MM.1S (cell line): ENCODE measurements at regions not wholly inside any gene's neighbourhood (a gene's known extent, or its start where the extent isn't known, plus 50 kb on each side); places are given as distances from the start of the nearest gene placed in this dataset.

ENCODE experiments used
- DNase-seq: peaks from one replicate; pipeline ENCODE4 v3.0.0-alpha.2; 2015
- H2AFZ ChIP-seq: fragments of 300-600 bp; sonication (generic); 2 replicates; pipeline ENCODE4 v1.6.0; 2016; ENCODE audit warnings: antibody characterized with exemption, low read length
- H3F3A ChIP-seq: fragments of 300-600 bp; sonication (generic); 2 replicates; pipeline ENCODE4 v1.6.1; 2016; ENCODE audit warnings: mild to moderate bottlenecking, antibody characterized with exemption, low read length, moderate library complexity, mixed read lengths; ENCODE audit not compliant: insufficient read depth
- H3K27ac ChIP-seq: fragments of 300-600 bp; sonication (generic); 2 replicates; pipeline ENCODE4 v1.5.1; 2016; ENCODE audit warnings: mild to moderate bottlenecking, low read length
- H3K27me3 ChIP-seq: fragments of 300-600 bp; sonication (generic); replicated peaks from 2 replicates; pipeline ENCODE4 v1.6.0; 2016; ENCODE audit warnings: low read length; ENCODE audit not compliant: insufficient read depth
- H3K36me3 ChIP-seq: fragments of 300-600 bp; sonication (generic); replicated peaks from 2 replicates; pipeline ENCODE4 v1.6.1; 2016; ENCODE audit warnings: mild to moderate bottlenecking, low read length, mixed read lengths; ENCODE audit not compliant: insufficient read depth
- H3K4me1 ChIP-seq: fragments of 300-600 bp; sonication (generic); 2 replicates; pipeline ENCODE4 v1.6.1; 2016; ENCODE audit warnings: low read length, mixed read lengths
- H3K4me2 ChIP-seq: fragments of 300-600 bp; sonication (generic); 2 replicates; pipeline ENCODE4 v1.6.0; 2016; ENCODE audit warnings: low read depth, low read length
- H3K4me3 ChIP-seq: fragments of 300-600 bp; sonication (generic); 2 replicates; pipeline ENCODE4 v1.5.1; 2016; ENCODE audit warnings: low read length, mixed read lengths
- H3K79me2 ChIP-seq: fragments of 300-600 bp; sonication (generic); 2 replicates; pipeline ENCODE4 v1.6.1; 2016; ENCODE audit warnings: mixed run types, low read length, mixed read lengths
- H3K9ac ChIP-seq: fragments of 300-600 bp; sonication (generic); 2 replicates; pipeline ENCODE4 v1.6.1; 2016; ENCODE audit warnings: low read length, mixed read lengths
- H3K9me2 ChIP-seq: fragments of 300-600 bp; sonication (generic); replicated peaks from 2 replicates; pipeline ENCODE4 v1.6.1; 2016; ENCODE audit warnings: mild to moderate bottlenecking, low read length, mixed read lengths; ENCODE audit not compliant: insufficient read depth
- H3K9me3 ChIP-seq: fragments of 300-600 bp; sonication (generic); replicated peaks from 2 replicates; pipeline ENCODE4 v1.6.1; 2016; ENCODE audit warnings: mild to moderate bottlenecking, low read length, mixed read lengths; ENCODE audit not compliant: insufficient read depth
- H4K20me1 ChIP-seq: fragments of 300-600 bp; sonication (generic); 2 replicates; pipeline ENCODE4 v1.6.1; 2016; ENCODE audit warnings: mild to moderate bottlenecking, low read length, moderate library complexity, mixed read lengths; ENCODE audit not compliant: insufficient read depth
- EZH2 ChIP-seq: fragments of 300-600 bp; sonication (generic); optimal IDR thresholded peaks from 2 replicates; pipeline ENCODE3; 2017; ENCODE audit warnings: low read depth, mild to moderate bottlenecking, antibody characterized with exemption, low read length, mixed read lengths
- EZH2phosphoT487 ChIP-seq: fragments of 300-600 bp; sonication (generic); IDR thresholded peaks from 2 replicates; pipeline ENCODE4 v1.6.1; 2018; ENCODE audit warnings: antibody characterized with exemption, low read length
- TF ChIP-seq, protein P1 (sequence below): fragments of 300-600 bp; sonication (generic); IDR thresholded peaks from 2 replicates; pipeline ENCODE4 v1.5.1; 2016; ENCODE audit warnings: antibody characterized with exemption, low read length, mixed read lengths

DNA sequence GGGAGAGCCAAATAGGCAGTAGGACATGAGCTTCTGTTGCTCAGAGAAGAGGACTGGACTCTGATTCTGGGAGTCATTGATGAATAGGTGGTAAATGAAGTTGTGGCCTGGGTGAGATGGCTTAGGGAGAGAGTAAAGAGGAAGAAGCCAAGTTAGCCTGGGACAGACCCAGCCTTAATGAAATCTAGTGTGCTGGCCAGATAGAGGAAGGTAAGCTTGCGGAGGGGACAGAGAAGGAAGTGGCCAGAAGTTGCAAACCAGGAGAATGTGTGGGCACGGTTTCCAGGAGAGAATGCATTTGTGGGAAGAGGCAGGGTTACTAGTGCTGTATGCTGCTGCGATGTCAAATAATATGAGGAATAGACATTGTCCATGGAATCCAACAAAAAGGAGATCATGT is 83.3 kb upstream of the OLFM4 start:
- H3K27me3 ChIP-seq, result no peaks in the 10 kb centered on the region
- H3K4me2 ChIP-seq, result no peak overlapping the region
- no peaks in the 10 kb centered on the region for H3K9me3 ChIP-seq
- H3K9me2 ChIP-seq, result no peaks in the 10 kb centered on the region
- no peak for TF ChIP-seq EZH2phosphoT487
- H3K4me3 ChIP-seq, result no peak overlapping the region
- H3K9ac ChIP-seq, result no peak overlapping the region
- no peak overlapping the region for H2AFZ ChIP-seq
- no peak for DNase-seq
- H4K20me1 ChIP-seq, result no peaks in the 10 kb centered on the region
- H3K27ac ChIP-seq, result no peak overlapping the region
- H3F3A ChIP-seq, result no peaks in the 10 kb centered on the region
- H3K79me2 ChIP-seq, result no peaks in the 10 kb centered on the region
- no peaks in the 10 kb centered on the region for H3K36me3 ChIP-seq
- H3K4me1 ChIP-seq, result no peaks in the 10 kb centered on the region

DNA sequence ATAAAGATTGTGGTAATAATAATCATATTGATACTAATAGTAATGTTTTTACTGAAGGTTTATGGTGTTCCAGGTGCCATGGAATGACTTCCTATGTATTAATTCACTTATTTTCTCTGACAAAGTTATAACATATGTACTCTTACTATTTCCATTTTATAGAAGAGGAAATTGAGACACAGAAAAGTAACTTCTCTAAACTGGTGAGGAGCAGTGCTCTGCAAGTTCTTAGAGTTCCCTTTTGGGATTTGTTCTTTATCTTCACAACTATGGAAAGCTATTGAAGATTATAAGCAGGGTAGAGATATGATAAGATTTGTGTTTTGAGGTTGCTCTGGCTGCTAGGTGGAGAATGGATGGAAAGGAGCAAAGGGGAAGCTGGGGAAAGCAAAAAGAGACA is 83.9 kb upstream of the OLFM4 start:
- Histone ChIP-seq H3K27me3 (no peaks in the 10 kb centered on the region), H3K4me3 (no peak overlapping the region), H3K36me3 (no peaks in the 10 kb centered on the region), H3K27ac (no peak overlapping the region), H2AFZ (no peak overlapping the region), H3K9me2 (no peaks in the 10 kb centered on the region), H3F3A (no peaks in the 10 kb centered on the region), H3K79me2 (no peaks in the 10 kb centered on the region), H4K20me1 (no peaks in the 10 kb centered on the region), H3K4me1 (no peaks in the 10 kb centered on the region), H3K9ac (no peak overlapping the region), H3K4me2 (no peak overlapping the region), H3K9me3 (no peaks in the 10 kb centered on the region)
- DNase-seq, result no peak
- TF ChIP-seq EZH2, result no peak
- TF ChIP-seq EZH2phosphoT487, result no peak
- TF ChIP-seq, protein P1, sequence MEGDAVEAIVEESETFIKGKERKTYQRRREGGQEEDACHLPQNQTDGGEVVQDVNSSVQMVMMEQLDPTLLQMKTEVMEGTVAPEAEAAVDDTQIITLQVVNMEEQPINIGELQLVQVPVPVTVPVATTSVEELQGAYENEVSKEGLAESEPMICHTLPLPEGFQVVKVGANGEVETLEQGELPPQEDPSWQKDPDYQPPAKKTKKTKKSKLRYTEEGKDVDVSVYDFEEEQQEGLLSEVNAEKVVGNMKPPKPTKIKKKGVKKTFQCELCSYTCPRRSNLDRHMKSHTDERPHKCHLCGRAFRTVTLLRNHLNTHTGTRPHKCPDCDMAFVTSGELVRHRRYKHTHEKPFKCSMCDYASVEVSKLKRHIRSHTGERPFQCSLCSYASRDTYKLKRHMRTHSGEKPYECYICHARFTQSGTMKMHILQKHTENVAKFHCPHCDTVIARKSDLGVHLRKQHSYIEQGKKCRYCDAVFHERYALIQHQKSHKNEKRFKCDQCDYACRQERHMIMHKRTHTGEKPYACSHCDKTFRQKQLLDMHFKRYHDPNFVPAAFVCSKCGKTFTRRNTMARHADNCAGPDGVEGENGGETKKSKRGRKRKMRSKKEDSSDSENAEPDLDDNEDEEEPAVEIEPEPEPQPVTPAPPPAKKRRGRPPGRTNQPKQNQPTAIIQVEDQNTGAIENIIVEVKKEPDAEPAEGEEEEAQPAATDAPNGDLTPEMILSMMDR, result no peak

DNA sequence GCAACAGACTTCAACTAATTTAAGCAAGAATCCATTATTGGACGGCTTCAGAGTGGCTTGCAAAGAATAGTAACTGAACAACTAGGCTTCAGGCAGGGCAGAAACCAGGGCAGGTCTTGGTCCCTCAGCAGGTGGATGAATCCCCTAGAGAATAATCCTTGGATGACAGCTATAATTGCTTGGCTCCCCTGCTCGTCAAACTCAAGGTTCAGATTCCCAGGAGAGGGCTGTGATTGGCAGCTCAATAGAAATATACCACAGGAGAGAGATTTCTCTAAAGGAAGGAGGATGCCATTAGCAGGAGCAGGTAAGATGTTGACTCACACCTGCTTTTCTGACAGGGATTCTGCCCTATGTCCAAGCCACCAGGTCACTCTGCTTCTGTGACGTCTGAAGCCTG is 89.6 kb upstream of the PCDH8 start:
- Histone ChIP-seq H3K9me2 (no peaks in the 10 kb centered on the region), H4K20me1 (no peaks in the 10 kb centered on the region), H3K4me2 (no peak overlapping the region), H3F3A (no peaks in the 10 kb centered on the region), H3K4me1 (no peaks in the 10 kb centered on the region), H3K27ac (no peak overlapping the region), H3K36me3 (no peaks in the 10 kb centered on the region), H3K4me3 (no peak overlapping the region), H2AFZ (no peak overlapping the region), H3K79me2 (no peaks in the 10 kb centered on the region), H3K9ac (no peak overlapping the region), H3K27me3 (no peaks in the 10 kb centered on the region), H3K9me3 (no peaks in the 10 kb centered on the region)
- DNase-seq, result no peak
- TF ChIP-seq EZH2phosphoT487 (no peak), EZH2 (no peak)
- TF ChIP-seq, protein P1, result no peak

DNA sequence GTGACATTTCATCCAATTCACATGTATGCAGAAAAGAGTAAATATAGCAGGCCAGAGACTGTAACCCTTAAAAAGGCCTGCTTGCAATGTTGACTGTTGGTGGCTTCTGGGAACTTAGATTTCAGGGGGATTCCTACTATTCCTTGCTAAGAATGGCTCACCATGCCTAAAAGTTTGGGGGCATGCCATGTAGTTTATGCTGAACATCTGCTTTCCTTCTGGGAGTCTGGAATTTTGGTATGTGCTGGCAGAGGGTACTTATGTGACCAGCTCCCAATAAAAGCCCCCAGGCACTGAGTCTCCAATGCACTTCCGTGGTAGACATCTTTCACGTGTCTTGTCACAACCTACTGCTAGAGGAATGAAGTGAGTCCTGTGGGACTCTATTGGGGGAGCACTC is 88.4 kb upstream of the PCDH8 start:
- H3K9me2 ChIP-seq, result no peaks in the 10 kb centered on the region
- no peak overlapping the region for H3K4me3 ChIP-seq
- H3K79me2 ChIP-seq, result no peaks in the 10 kb centered on the region
- H2AFZ ChIP-seq, result no peak overlapping the region
- no peaks in the 10 kb centered on the region for H3K36me3 ChIP-seq
- H3K27ac ChIP-seq, result no peak overlapping the region
- H3K4me2 ChIP-seq, result no peak overlapping the region
- DNase-seq, result no peak
- no peaks in the 10 kb centered on the region for H4K20me1 ChIP-seq
- no peak overlapping the region for H3K9ac ChIP-seq
- TF ChIP-seq EZH2, result no peak
- no peak for TF ChIP-seq EZH2phosphoT487
- TF ChIP-seq, protein P1, result no peak
- no peaks in the 10 kb centered on the region for H3K4me1 ChIP-seq
- no peaks in the 10 kb centered on the region for H3K9me3 ChIP-seq
- H3F3A ChIP-seq, result no peaks in the 10 kb centered on the region
- no peaks in the 10 kb centered on the region for H3K27me3 ChIP-seq
